Hepatocyte (in vitro differentiated cells): ENCODE measurements at regions not wholly inside any gene's neighbourhood (a gene's known extent, or its start where the extent isn't known, plus 50 kb on each side); places are given as distances from the start of the nearest gene placed in this dataset.

Source experiments
- DNase-seq: peaks from one replicate; pipeline ENCODE4 v3.0.0-alpha.2; 2016; ENCODE audit warnings: low spot score
- H2AFZ ChIP-seq: fragments of 200-600 bp; sonication (generic); 2 replicates; pipeline ENCODE4 v1.6.0; 2016; ENCODE audit warnings: antibody characterized with exemption, mild to moderate bottlenecking
- H3K27ac ChIP-seq: fragments of 200-600 bp; sonication (generic); 2 replicates; pipeline ENCODE4 v1.5.1; 2016; ENCODE audit warnings: mild to moderate bottlenecking
- H3K27me3 ChIP-seq: fragments of 200-600 bp; sonication (generic); 2 replicates; pipeline ENCODE4 v1.6.1; 2016
- H3K36me3 ChIP-seq: fragments of 200-600 bp; sonication (generic); replicated peaks from 2 replicates; pipeline ENCODE4 v1.5.1; 2016; ENCODE audit warnings: low read depth; ENCODE audit not compliant: insufficient read depth
- H3K4me1 ChIP-seq: fragments of 200-600 bp; sonication (generic); 2 replicates; pipeline ENCODE4 v1.5.1; 2016; ENCODE audit warnings: mild to moderate bottlenecking, moderate library complexity; ENCODE audit not compliant: insufficient read depth
- H3K4me2 ChIP-seq: fragments of 200-600 bp; sonication (generic); 2 replicates; pipeline ENCODE4 v1.6.0; 2016
- H3K4me3 ChIP-seq: fragments of 200-600 bp; sonication (generic); 2 replicates; pipeline ENCODE4 v1.5.1; 2016; ENCODE audit warnings: mild to moderate bottlenecking
- H3K79me2 ChIP-seq: fragments of 200-600 bp; sonication (generic); 2 replicates; pipeline ENCODE4 v1.6.0; 2017; ENCODE audit warnings: mild to moderate bottlenecking
- H3K9me2 ChIP-seq: fragments of 200-600 bp; sonication (generic); replicated peaks from 2 replicates; pipeline ENCODE4 v1.6.0; 2017; ENCODE audit warnings: mild to moderate bottlenecking; ENCODE audit not compliant: insufficient read depth
- H3K9me3 ChIP-seq: fragments of 200-600 bp; sonication (generic); 2 replicates; pipeline ENCODE4 v1.5.1; 2016; ENCODE audit warnings: low read depth, mild to moderate bottlenecking
- H4K20me1 ChIP-seq: fragments of 200-600 bp; sonication (generic); 2 replicates; pipeline ENCODE4 v1.6.0; 2016; ENCODE audit warnings: mild to moderate bottlenecking; ENCODE audit not compliant: insufficient read depth, poor library complexity, severe bottlenecking
- EZH2 ChIP-seq: fragments of 200-600 bp; sonication (generic); IDR thresholded peaks from 2 replicates; pipeline ENCODE4 v1.6.1; 2016; ENCODE audit warnings: antibody characterized with exemption, mild to moderate bottlenecking, borderline replicate concordance
- EZH2phosphoT487 ChIP-seq: fragments of 200-600 bp; sonication (generic); IDR thresholded peaks from one replicate; pipeline ENCODE4 v1.6.1; 2018; ENCODE audit warnings: antibody characterized with exemption, mild to moderate bottlenecking, low read depth, moderate library complexity; ENCODE audit not compliant: unreplicated experiment, severe bottlenecking
- WGBS: methylation state at CpG from one replicate; pipeline ENCODE4 v1.1.6; 2016; ENCODE audit warnings: low lambda C conversion rate; ENCODE audit errors: missing lambda C conversion rate; 5-methylcytosine and 5-hydroxymethylcytosine counted together
- TF ChIP-seq, protein P1 (sequence below): fragments of 200-600 bp; sonication (generic); IDR thresholded peaks from 2 replicates; pipeline ENCODE4 v1.5.1; 2016; ENCODE audit warnings: antibody characterized with exemption, mild to moderate bottlenecking; ENCODE audit not compliant: poor library complexity

- Histone ChIP-seq H3K9me3 (no peaks in the 10 kb centered on the region), H3K27ac (peak overlapping the region; percentile 22), H4K20me1 (no peaks in the 10 kb centered on the region), H3K4me2 (no peak overlapping the region), H3K36me3 (no peaks in the 10 kb centered on the region), H3K4me1 (no peaks in the 10 kb centered on the region), H3K9me2 (no peaks in the 10 kb centered on the region), H3K27me3 (peaks cover 2% of the 10 kb centered on the region), H3K79me2 (no peaks in the 10 kb centered on the region), H2AFZ (no peak overlapping the region), H3K4me3 (no peak overlapping the region)
- TF ChIP-seq, protein P1, sequence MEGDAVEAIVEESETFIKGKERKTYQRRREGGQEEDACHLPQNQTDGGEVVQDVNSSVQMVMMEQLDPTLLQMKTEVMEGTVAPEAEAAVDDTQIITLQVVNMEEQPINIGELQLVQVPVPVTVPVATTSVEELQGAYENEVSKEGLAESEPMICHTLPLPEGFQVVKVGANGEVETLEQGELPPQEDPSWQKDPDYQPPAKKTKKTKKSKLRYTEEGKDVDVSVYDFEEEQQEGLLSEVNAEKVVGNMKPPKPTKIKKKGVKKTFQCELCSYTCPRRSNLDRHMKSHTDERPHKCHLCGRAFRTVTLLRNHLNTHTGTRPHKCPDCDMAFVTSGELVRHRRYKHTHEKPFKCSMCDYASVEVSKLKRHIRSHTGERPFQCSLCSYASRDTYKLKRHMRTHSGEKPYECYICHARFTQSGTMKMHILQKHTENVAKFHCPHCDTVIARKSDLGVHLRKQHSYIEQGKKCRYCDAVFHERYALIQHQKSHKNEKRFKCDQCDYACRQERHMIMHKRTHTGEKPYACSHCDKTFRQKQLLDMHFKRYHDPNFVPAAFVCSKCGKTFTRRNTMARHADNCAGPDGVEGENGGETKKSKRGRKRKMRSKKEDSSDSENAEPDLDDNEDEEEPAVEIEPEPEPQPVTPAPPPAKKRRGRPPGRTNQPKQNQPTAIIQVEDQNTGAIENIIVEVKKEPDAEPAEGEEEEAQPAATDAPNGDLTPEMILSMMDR = no peak
- no peak for DNase-seq
- 63% methylated on average over 6 of the region's 6 CpGs for WGBS
Measured at GRCh38 chr12:98359856-98360255, 155.5 kb upstream of the TMPO start.

- Histone ChIP-seq H3K4me1 (no peaks in the 10 kb centered on the region), H2AFZ (no peak overlapping the region), H4K20me1 (no peaks in the 10 kb centered on the region), H3K27ac (no peak overlapping the region), H3K36me3 (no peaks in the 10 kb centered on the region), H3K9me2 (no peaks in the 10 kb centered on the region), H3K79me2 (no peaks in the 10 kb centered on the region), H3K9me3 (no peaks in the 10 kb centered on the region), H3K27me3 (peaks cover 4% of the 10 kb centered on the region), H3K4me3 (no peak overlapping the region), H3K4me2 (no peak overlapping the region)
- TF ChIP-seq, protein P1 = no peak
- TF ChIP-seq EZH2 (no peak), EZH2phosphoT487 (no peak)
- no peak for DNase-seq
- WGBS = 83% methylated on average over 3 of the region's 3 CpGs
Measured at GRCh38 chr12:98360401-98360800, 155.0 kb upstream of the TMPO start.

DNA sequence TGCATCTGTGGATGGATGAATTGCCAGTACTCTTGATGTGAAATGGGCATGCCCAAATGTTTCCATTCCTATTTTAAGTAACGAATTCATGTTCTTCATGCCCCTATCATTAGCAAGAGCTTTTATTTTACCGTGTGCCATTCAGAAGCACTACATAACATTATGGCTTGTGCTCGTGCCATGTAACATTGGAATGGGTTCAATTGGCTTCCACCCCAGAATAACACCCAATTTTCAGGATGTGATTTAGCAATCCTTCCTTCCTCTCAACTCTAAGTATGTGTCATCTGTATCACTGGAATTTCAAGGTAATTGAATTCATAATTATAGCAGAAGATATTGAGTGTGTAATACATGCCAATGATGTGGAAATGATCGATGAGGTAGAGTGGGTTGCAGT, 145.8 kb upstream of the TMPO start:
- no peaks in the 10 kb centered on the region for H3K9me2 ChIP-seq
- no peak overlapping the region for H2AFZ ChIP-seq
- no peak overlapping the region for H3K4me3 ChIP-seq
- no peaks in the 10 kb centered on the region for H3K9me3 ChIP-seq
- no peaks in the 10 kb centered on the region for H4K20me1 ChIP-seq
- no peaks in the 10 kb centered on the region for H3K79me2 ChIP-seq
- no peak for DNase-seq
- H3K4me1 ChIP-seq = no peaks in the 10 kb centered on the region
- H3K4me2 ChIP-seq = no peak overlapping the region
- WGBS = 90% methylated on average over 4 of the region's 4 CpGs
- no peaks in the 10 kb centered on the region for H3K36me3 ChIP-seq
- H3K27ac ChIP-seq = no peak overlapping the region
- TF ChIP-seq EZH2phosphoT487 = no peak
- TF ChIP-seq EZH2 = no peak
- TF ChIP-seq, protein P1 = no peak
- peaks cover 6% of the 10 kb centered on the region for H3K27me3 ChIP-seq

DNA sequence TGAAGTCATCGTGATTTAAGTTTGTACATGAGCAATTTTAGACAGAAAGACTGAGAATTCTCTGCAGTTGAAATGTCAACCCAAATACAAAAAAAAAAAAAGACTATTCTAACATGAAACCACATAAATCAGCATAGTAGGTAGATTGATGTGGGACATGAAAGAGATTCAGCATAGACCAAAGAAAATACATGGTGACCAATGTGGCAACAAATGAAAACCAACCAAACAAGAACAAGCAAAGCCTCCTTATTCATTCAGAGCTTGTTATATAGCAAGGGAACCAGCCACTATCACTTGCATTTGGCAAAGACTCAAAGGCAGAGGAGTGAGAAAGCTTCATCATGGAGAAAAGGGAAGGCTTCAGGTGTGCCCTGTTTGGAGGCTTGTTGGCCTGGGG, 144.4 kb upstream of the TMPO start:
- WGBS = 91% methylated on average over 1 of the region's 1 CpG
- no peak for DNase-seq
- Histone ChIP-seq H3K4me3 (no peak overlapping the region), H3K27ac (no peak overlapping the region), H3K4me2 (no peak overlapping the region), H2AFZ (no peak overlapping the region), H3K9me3 (no peaks in the 10 kb centered on the region), H3K79me2 (no peaks in the 10 kb centered on the region), H3K27me3 (peaks cover 2% of the 10 kb centered on the region), H3K9me2 (no peaks in the 10 kb centered on the region), H4K20me1 (no peaks in the 10 kb centered on the region), H3K4me1 (no peaks in the 10 kb centered on the region), H3K36me3 (no peaks in the 10 kb centered on the region)
- TF ChIP-seq, protein P1 = no peak
- TF ChIP-seq EZH2 (no peak), EZH2phosphoT487 (no peak)
